Peyer's patch (tissue), 4 donors: ENCODE measurements at regions not wholly inside any gene's neighbourhood (a gene's known extent, or its start where the extent isn't known, plus 50 kb on each side); places are given as distances from the start of the nearest gene placed in this dataset.

ENCODE experiments used
- CTCF ChIP-seq, 6 experiments: fragments of 450-650 bp in 4 of 6; fragments of 200-600 bp in 2 of 6; sonication (generic) in 1 of 6; IDR thresholded peaks; one replicate each; pipeline ENCODE4 v1.5.1; 2017 to 2019; ENCODE audit warnings: antibody characterized with exemption in 6 of 6, mild to moderate bottlenecking in 3 of 6, moderate library complexity in 1 of 6
- POLR2A ChIP-seq, 2 donors: fragments of 450-650 bp; IDR thresholded peaks; one replicate each; pipeline ENCODE4 v1.5.1; 2017; ENCODE audit warnings: antibody characterized with exemption in 2 of 2, mild to moderate bottlenecking in 2 of 2, moderate library complexity in 2 of 2

- no peak for TF ChIP-seq CTCF (IDR thresholded peaks at IDR 0.05)
- no peak for TF ChIP-seq POLR2A (IDR thresholded peaks at IDR 0.05)
These were observed 97.3 kb downstream of the RTP5 start for GRCh38 chr2:241966647-241967466.
